ENCODE measurements at regions not wholly inside any gene's neighbourhood (a gene's known extent, or its start where the extent isn't known, plus 50 kb on each side); places are given as distances from the start of the nearest gene placed in this dataset.
"Not testable (repeated sequence)": the region's sequence is repeated elsewhere in the genome, so short reads cannot be mapped to it uniquely, and the experiment has no call there.

GRCh38 chr4:152181150-152181549 lies 354.7 kb downstream of the FBXW7 start:
- H3K4me3 ChIP-seq (ENCODE audit: low read length) = no peak overlapping the region
- no peaks in the 10 kb centered on the region for H3K36me3 ChIP-seq (ENCODE audit: control insufficient read depth, low read length)
- H3K79me2 ChIP-seq (ENCODE audit: control insufficient read depth, low read length) = no peaks in the 10 kb centered on the region
- H3K4me2 ChIP-seq (ENCODE audit: low read length) = no peak overlapping the region
- H3K27me3 ChIP-seq (ENCODE audit: control insufficient read depth, low read length) = no peaks in the 10 kb centered on the region
- H3K4me1 ChIP-seq (ENCODE audit: control insufficient read depth, low read length) = no peaks in the 10 kb centered on the region
- no peaks in the 10 kb centered on the region for H4K20me1 ChIP-seq (ENCODE audit: control insufficient read depth, insufficient read depth, low read depth, low read length)
- no peaks in the 10 kb centered on the region for H3K9me2 ChIP-seq (replicated peaks; ENCODE audit: control insufficient read depth, low read length)
- TF ChIP-seq EZH2phosphoT487 (IDR thresholded peaks at IDR 0.05; ENCODE audit: borderline replicate concordance, low read length) = no peak
- no peak for TF ChIP-seq CTCF (IDR thresholded peaks at IDR 0.05; ENCODE audit: low read depth, low read length, poor library complexity, severe bottlenecking)
- no peaks in the 10 kb centered on the region for H3K9me3 ChIP-seq (ENCODE audit: control insufficient read depth, insufficient read depth, low read length)
- no peak overlapping the region for H3K27ac ChIP-seq (ENCODE audit: low read depth, low read length)
- no peaks in the 10 kb centered on the region for H3F3A ChIP-seq (ENCODE audit: control insufficient read depth, insufficient read depth)

GRCh38 chr4:152180369-152180768 lies 355.5 kb downstream of the FBXW7 start:
- no peaks in the 10 kb centered on the region for H3F3A ChIP-seq (ENCODE audit: control insufficient read depth, insufficient read depth)
- no peaks in the 10 kb centered on the region for H3K9me3 ChIP-seq (ENCODE audit: control insufficient read depth, insufficient read depth, low read length)
- H3K27me3 ChIP-seq (ENCODE audit: control insufficient read depth, low read length) = no peaks in the 10 kb centered on the region
- no peak overlapping the region for H3K4me3 ChIP-seq (ENCODE audit: low read length)
- no peak for TF ChIP-seq EZH2phosphoT487 (IDR thresholded peaks at IDR 0.05; ENCODE audit: borderline replicate concordance, low read length)
- no peak for TF ChIP-seq CTCF (IDR thresholded peaks at IDR 0.05; ENCODE audit: low read depth, low read length, poor library complexity, severe bottlenecking)
- no peak overlapping the region for H3K4me2 ChIP-seq (ENCODE audit: low read length)
- H3K79me2 ChIP-seq (ENCODE audit: control insufficient read depth, low read length) = no peaks in the 10 kb centered on the region
- H4K20me1 ChIP-seq (ENCODE audit: control insufficient read depth, insufficient read depth, low read depth, low read length) = no peaks in the 10 kb centered on the region
- H3K36me3 ChIP-seq (ENCODE audit: control insufficient read depth, low read length) = no peaks in the 10 kb centered on the region
- H3K9me2 ChIP-seq (replicated peaks; ENCODE audit: control insufficient read depth, low read length) = no peaks in the 10 kb centered on the region
- H3K27ac ChIP-seq (ENCODE audit: low read depth, low read length) = no peak overlapping the region
- no peaks in the 10 kb centered on the region for H3K4me1 ChIP-seq (ENCODE audit: control insufficient read depth, low read length)

DNA sequence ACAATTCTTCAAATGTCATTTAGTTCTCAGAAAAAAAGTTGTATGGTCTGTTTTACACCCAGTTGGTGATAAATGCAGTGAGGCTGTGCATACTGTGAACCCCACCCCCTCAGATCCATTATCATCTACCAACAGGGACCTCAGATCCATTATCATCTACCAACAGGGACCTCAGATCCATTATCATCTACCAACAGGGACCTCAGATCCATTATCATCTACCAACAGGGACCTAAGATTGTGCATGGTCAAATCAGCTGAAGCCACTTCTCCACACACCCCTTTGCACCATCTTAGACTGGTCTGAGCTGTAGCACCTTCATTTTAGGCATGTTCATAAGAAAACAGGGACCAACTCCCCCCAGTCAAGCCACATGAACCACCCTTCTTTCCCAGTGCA lies 358.4 kb downstream of the FBXW7 start:
- not testable (repeated sequence) for H3K36me3 ChIP-seq (ENCODE audit: control insufficient read depth, low read length); H3K4me3 ChIP-seq (ENCODE audit: low read length); H3F3A ChIP-seq (ENCODE audit: control insufficient read depth, insufficient read depth); H3K4me2 ChIP-seq (ENCODE audit: low read length); H3K27ac ChIP-seq (ENCODE audit: low read depth, low read length); H3K9me2 ChIP-seq (replicated peaks; ENCODE audit: control insufficient read depth, low read length); H3K27me3 ChIP-seq (ENCODE audit: control insufficient read depth, low read length); H3K4me1 ChIP-seq (ENCODE audit: control insufficient read depth, low read length); H3K9me3 ChIP-seq (ENCODE audit: control insufficient read depth, insufficient read depth, low read length); H4K20me1 ChIP-seq (ENCODE audit: control insufficient read depth, insufficient read depth, low read depth, low read length); H3K79me2 ChIP-seq (ENCODE audit: control insufficient read depth, low read length)

DNA sequence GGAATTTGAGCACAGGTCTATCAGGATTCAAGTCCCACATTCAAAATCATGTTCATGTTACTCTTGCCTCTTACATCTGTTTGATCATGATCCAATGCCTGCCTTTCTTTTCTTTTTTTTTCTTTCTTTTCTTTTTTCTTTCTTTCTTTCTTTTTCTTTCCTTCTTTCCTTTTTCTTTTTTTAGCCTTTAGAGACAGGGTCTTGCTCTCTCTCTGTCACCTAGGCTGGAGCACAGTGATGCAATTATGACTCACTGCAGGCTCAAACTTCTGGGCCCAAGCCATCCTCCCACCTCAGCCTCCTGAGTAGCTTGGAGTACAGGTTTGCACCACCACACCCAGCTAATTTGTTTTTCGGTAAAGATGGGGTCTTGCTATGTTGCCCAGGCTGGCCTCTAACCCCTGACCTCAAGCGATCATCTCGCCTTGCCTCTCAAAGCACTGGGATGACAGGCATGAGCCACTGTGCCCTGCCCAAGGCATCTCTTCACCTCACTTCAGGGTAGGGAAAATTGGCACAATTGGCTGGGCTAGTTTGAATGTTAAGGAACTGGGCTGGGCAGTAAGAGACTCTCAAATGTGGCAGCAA lies 359.2 kb downstream of the FBXW7 start:
- Histone ChIP-seq H3K9me3 (ENCODE audit: control insufficient read depth, insufficient read depth, low read length) (no peaks in the 10 kb centered on the region), H3K79me2 (ENCODE audit: control insufficient read depth, low read length) (no peaks in the 10 kb centered on the region), H3K27me3 (ENCODE audit: control insufficient read depth, low read length) (no peaks in the 10 kb centered on the region), H3K9me2 (replicated peaks; ENCODE audit: control insufficient read depth, low read length) (no peaks in the 10 kb centered on the region), H3K4me3 (ENCODE audit: low read length) (no peak overlapping the region), H3F3A (ENCODE audit: control insufficient read depth, insufficient read depth) (no peaks in the 10 kb centered on the region), H3K4me2 (ENCODE audit: low read length) (no peak overlapping the region), H4K20me1 (ENCODE audit: control insufficient read depth, insufficient read depth, low read depth, low read length) (no peaks in the 10 kb centered on the region), H3K4me1 (ENCODE audit: control insufficient read depth, low read length) (no peaks in the 10 kb centered on the region), H3K36me3 (ENCODE audit: control insufficient read depth, low read length) (no peaks in the 10 kb centered on the region), H3K27ac (ENCODE audit: low read depth, low read length) (no peak overlapping the region)
- TF ChIP-seq EZH2phosphoT487 (IDR thresholded peaks at IDR 0.05; ENCODE audit: borderline replicate concordance, low read length) (no peak), CTCF (IDR thresholded peaks at IDR 0.05; ENCODE audit: low read depth, low read length, poor library complexity, severe bottlenecking) (no peak)

All from DOHH2 (cell line).